GM21526 (cell line): ENCODE measurements at regions not wholly inside any gene's neighbourhood (a gene's known extent, or its start where the extent isn't known, plus 50 kb on each side); places are given as distances from the start of the nearest gene placed in this dataset.

Source experiments
- ATAC-seq: cut with Tn5 transposase; IDR thresholded peaks from one replicate; pipeline ENCODE4 v1.9.1; 2021; ENCODE audit warnings: moderate library complexity; ENCODE audit not compliant: unreplicated experiment, low FRiP score

GRCh38 chr5:167716126-167716775, 575.2 kb upstream of the WWC1 start:
- ATAC-seq = no peak

GRCh38 chr5:167720259-167720658, 571.2 kb upstream of the WWC1 start:
- ATAC-seq = no peak

- ATAC-seq = no peak
Measured at GRCh38 chr5:167720676-167721260, 570.7 kb upstream of the WWC1 start.

GRCh38 chr5:167721926-167722440, 569.5 kb upstream of the WWC1 start:
- no peak for ATAC-seq

GRCh38 chr5:167723254-167723871, 568.1 kb upstream of the WWC1 start:
- ATAC-seq = peak; percentile 97

- ATAC-seq = no peak
Measured at GRCh38 chr5:167725264-167725663, 566.2 kb upstream of the WWC1 start.

- no peak for ATAC-seq
Measured at GRCh38 chr5:167725741-167726140, 565.7 kb upstream of the WWC1 start.

GRCh38 chr5:167726642-167727041, 564.8 kb upstream of the WWC1 start:
- ATAC-seq = no peak

- no peak for ATAC-seq
Measured at GRCh38 chr5:167730121-167730520, 561.3 kb upstream of the WWC1 start.

GRCh38 chr5:167730656-167731055, 560.8 kb upstream of the WWC1 start:
- no peak for ATAC-seq

- ATAC-seq = no peak
Measured at GRCh38 chr5:167731951-167732350, 559.5 kb upstream of the WWC1 start.

GRCh38 chr5:167732499-167732898, 558.9 kb upstream of the WWC1 start:
- no peak for ATAC-seq

GRCh38 chr5:167736992-167737391, 554.5 kb upstream of the WWC1 start:
- no peak for ATAC-seq

GRCh38 chr5:167743695-167744464, 547.6 kb upstream of the WWC1 start:
- ATAC-seq = no peak

GRCh38 chr5:167745868-167746267, 545.6 kb upstream of the WWC1 start:
- ATAC-seq = no peak

- ATAC-seq = no peak
Measured at GRCh38 chr5:167750586-167750985, 540.9 kb upstream of the WWC1 start.

GRCh38 chr5:167752936-167753335, 538.5 kb upstream of the WWC1 start:
- no peak for ATAC-seq

GRCh38 chr5:167753725-167754490, 537.5 kb upstream of the WWC1 start:
- no peak for ATAC-seq

- ATAC-seq = no peak
Measured at GRCh38 chr5:167754501-167755021, 536.9 kb upstream of the WWC1 start.

- no peak for ATAC-seq
Measured at GRCh38 chr5:167755420-167755819, 536.0 kb upstream of the WWC1 start.
